ENCODE measurements at regions not wholly inside any gene's neighbourhood (a gene's known extent, or its start where the extent isn't known, plus 50 kb on each side); places are given as distances from the start of the nearest gene placed in this dataset.

DNA sequence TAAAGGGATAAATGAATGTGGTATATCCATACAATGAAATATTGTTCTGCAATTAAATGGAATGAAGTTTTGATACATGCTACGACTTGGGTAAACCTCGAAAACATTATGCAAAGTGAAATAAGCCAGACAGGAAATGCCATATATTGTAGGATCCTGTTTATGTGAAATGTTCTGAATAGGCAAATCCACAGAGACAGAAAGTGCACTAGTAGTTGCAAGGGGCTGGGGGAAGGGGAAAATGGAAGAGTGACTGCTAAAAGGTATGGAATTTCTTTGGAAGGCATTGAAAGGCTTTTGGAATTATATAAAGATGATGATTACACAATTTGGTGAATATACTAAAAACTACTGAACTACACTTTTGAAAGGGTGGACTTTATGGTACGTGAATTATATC, 97.0 kb downstream of the FOXD1 start:
- TF ChIP-seq CTCF (IDR thresholded peaks at IDR 0.05) (no peak), POLR2A (IDR thresholded peaks at IDR 0.05) (no peak)
